Lower lobe of right lung (tissue), 2 donors: ENCODE measurements at regions not wholly inside any gene's neighbourhood (a gene's known extent, or its start where the extent isn't known, plus 50 kb on each side); places are given as distances from the start of the nearest gene placed in this dataset.

Source experiments
- ATAC-seq, 2 donors: fragments of 200-7000 bp; cut with Tn5 transposase; one replicate each; pipeline ENCODE4 v1.9.1; 2020 to 2022; ENCODE audit warnings: mild to moderate bottlenecking in 2 of 2, moderate library complexity in 2 of 2
- DNase-seq: peaks from one replicate; pipeline ENCODE4 v3.0.0-alpha.2; 2020
- H3K27ac ChIP-seq: fragments of 200-600 bp; one replicate; pipeline ENCODE4 v1.8.0; 2022
- H3K27me3 ChIP-seq: fragments of 200-600 bp; one replicate; pipeline ENCODE4 v1.8.0; 2022; ENCODE audit warnings: low read depth
- H3K36me3 ChIP-seq: fragments of 200-600 bp; one replicate; pipeline ENCODE4 v1.8.0; 2022; ENCODE audit warnings: mild to moderate bottlenecking
- H3K4me1 ChIP-seq: fragments of 200-600 bp; one replicate; pipeline ENCODE4 v1.8.0; 2022
- H3K4me3 ChIP-seq: fragments of 200-600 bp; one replicate; pipeline ENCODE4 v1.8.0; 2022; ENCODE audit warnings: mild to moderate bottlenecking
- H3K9me3 ChIP-seq: fragments of 200-600 bp; one replicate; pipeline ENCODE4 v1.8.0; 2022
- CTCF ChIP-seq: fragments of 200-600 bp; IDR thresholded peaks from one replicate; pipeline ENCODE4 v1.8.0; 2022; ENCODE audit warnings: antibody characterized with exemption, mild to moderate bottlenecking
- intact Hi-C: fragments of 100-400 bp; cut with DNase I; formaldehyde crosslinking; loops from one replicate; pipeline ENCODE4 v1.11.0; 2022
- donor health status: DM: no; HTN: yes; CAD: no; lungs with severe emphysema.

GRCh38 chr15:62566248-62566647, 401.2 kb upstream of the C2CD4B start:
- ATAC-seq (no peak), DNase-seq (no peak)
- no peak for TF ChIP-seq CTCF
- peaks cover 17% of the 10 kb centered on the region for H3K4me1 ChIP-seq
- H3K27me3 ChIP-seq = peaks cover 3% of the 10 kb centered on the region
- H3K4me3 ChIP-seq = no peak overlapping the region
- H3K27ac ChIP-seq = no peak overlapping the region
- H3K9me3 ChIP-seq = no peaks in the 10 kb centered on the region
- H3K36me3 ChIP-seq = no peaks in the 10 kb centered on the region
- intact Hi-C loops = no loop called here

GRCh38 chr15:62567501-62567900, 402.4 kb upstream of the C2CD4B start:
- H3K27me3 ChIP-seq = peaks cover 3% of the 10 kb centered on the region
- no peaks in the 10 kb centered on the region for H3K36me3 ChIP-seq
- no peak overlapping the region for H3K27ac ChIP-seq
- TF ChIP-seq CTCF = no peak
- peaks cover 12% of the 10 kb centered on the region for H3K4me1 ChIP-seq
- ATAC-seq (no peak), DNase-seq (no peak)
- H3K4me3 ChIP-seq = no peak overlapping the region
- intact Hi-C loops = no loop called here
- H3K9me3 ChIP-seq = no peaks in the 10 kb centered on the region

GRCh38 chr15:62568004-62568403, 402.9 kb upstream of the C2CD4B start:
- intact Hi-C loops = no loop called here
- DNase-seq = no peak
- Histone ChIP-seq H3K4me1 (peaks cover 12% of the 10 kb centered on the region), H3K27ac (no peak overlapping the region), H3K9me3 (no peaks in the 10 kb centered on the region), H3K27me3 (peaks cover 3% of the 10 kb centered on the region), H3K36me3 (no peaks in the 10 kb centered on the region), H3K4me3 (no peak overlapping the region)
- TF ChIP-seq CTCF = no peak
- no peak for ATAC-seq

GRCh38 chr15:62568702-62569101, 403.6 kb upstream of the C2CD4B start:
- intact Hi-C loops = no loop called here
- no peak for TF ChIP-seq CTCF
- Histone ChIP-seq H3K27me3 (peaks cover 3% of the 10 kb centered on the region), H3K36me3 (no peaks in the 10 kb centered on the region), H3K4me3 (no peak overlapping the region), H3K9me3 (no peaks in the 10 kb centered on the region), H3K27ac (no peak overlapping the region), H3K4me1 (peaks cover 12% of the 10 kb centered on the region)
- DNase-seq = no peak
- ATAC-seq = no peak

- intact Hi-C loops = no loop called here
- H3K9me3 ChIP-seq = no peaks in the 10 kb centered on the region
- H3K4me1 ChIP-seq = peaks cover 12% of the 10 kb centered on the region
- ATAC-seq = peak; percentile 68 to 74
- peak; percentile 72 for DNase-seq
- no peak overlapping the region for H3K27ac ChIP-seq
- no peak for TF ChIP-seq CTCF
- no peak overlapping the region for H3K4me3 ChIP-seq
- H3K27me3 ChIP-seq = no peaks in the 10 kb centered on the region
- no peaks in the 10 kb centered on the region for H3K36me3 ChIP-seq
These were observed 404.6 kb upstream of the C2CD4B start for GRCh38 chr15:62569460-62570404.
